HEK293 (cell line): ENCODE measurements at regions not wholly inside any gene's neighbourhood (a gene's known extent, or its start where the extent isn't known, plus 50 kb on each side); places are given as distances from the start of the nearest gene placed in this dataset.

Experiments
- CTCF ChIA-PET: fragments of 350-600 bp; formaldehyde crosslinking; extraction: SDS; loops from one replicate; lab custom pipeline; 2021; ENCODE audit warnings: antibody characterized with exemption; lab: Yijun Ruan, JAX
- POLR2A ChIA-PET: fragments of 300-600 bp; formaldehyde crosslinking; extraction: SDS; loops from one replicate; lab custom pipeline; 2020; ENCODE audit warnings: antibody characterized with exemption, inconsistent platforms; lab: Yijun Ruan, JAX
- H3K27ac ChIP-seq: fragments of 200-500 bp; sonication (Bioruptor generic); 2 replicates; pipeline ENCODE4 v1.5.1; 2014; ENCODE audit warnings: low read depth, low read length, control low read depth, inconsistent platforms; ENCODE audit errors: extremely low read depth
- H3K36me3 ChIP-seq, 2 experiments: fragments of 200-500 bp in 1 of 2; sonication (Bioruptor generic) in 1 of 2; 1 replicate in 1 of 2; 2 replicates in 1 of 2; pipeline ENCODE4 v1.5.1; 2014 to 2017; ENCODE audit warnings: inconsistent platforms in 2 of 2, low read length in 2 of 2; ENCODE audit not compliant: control insufficient read depth in 2 of 2, insufficient read depth in 1 of 2
- H3K4me1 ChIP-seq: fragments of 200-500 bp; sonication (Bioruptor generic); 2 replicates; pipeline ENCODE4 v1.5.1; 2014; ENCODE audit warnings: mild to moderate bottlenecking, low read length, inconsistent platforms; ENCODE audit not compliant: control insufficient read depth, insufficient read depth
- H3K4me3 ChIP-seq: 2 replicates; pipeline ENCODE4 v1.5.1; 2011; ENCODE audit warnings: low read depth, mild to moderate bottlenecking, control low read depth, low read length, moderate library complexity
- H3K9me3 ChIP-seq: fragments of 200-500 bp; sonication (Bioruptor generic); 2 replicates; pipeline ENCODE4 v1.5.1; 2014; ENCODE audit warnings: low read depth, low read length, inconsistent platforms; ENCODE audit not compliant: control insufficient read depth, insufficient read depth
- AEBP2 ChIP-seq: fragments of 450-650 bp; formaldehyde crosslinking; IDR thresholded peaks from 2 replicates; pipeline ENCODE4 v1.5.1; 2016; ENCODE audit warnings: missing biosample characterization, missing genetic modification characterization, borderline replicate concordance
- ATF2 ChIP-seq: fragments of 450-650 bp; formaldehyde crosslinking; IDR thresholded peaks from 2 replicates; pipeline ENCODE4 v1.5.1; 2016; ENCODE audit warnings: missing biosample characterization, missing genetic modification characterization, low read depth
- CTCF ChIP-seq: fragments of 450-650 bp; formaldehyde crosslinking; IDR thresholded peaks from 2 replicates; pipeline ENCODE4 v1.5.1; 2016; ENCODE audit warnings: missing biosample characterization, missing genetic modification characterization
- MYNN ChIP-seq: fragments of 450-650 bp; formaldehyde crosslinking; IDR thresholded peaks from 2 replicates; pipeline ENCODE4 v1.5.1; 2016; ENCODE audit warnings: missing biosample characterization, missing genetic modification characterization, borderline replicate concordance
- PRDM4 ChIP-seq: fragments of 450-650 bp; formaldehyde crosslinking; IDR thresholded peaks from 2 replicates; pipeline ENCODE4 v1.5.1; 2017; ENCODE audit warnings: missing biosample characterization, missing genetic modification characterization
- ZBTB44 ChIP-seq: fragments of 450-650 bp; IDR thresholded peaks from 2 replicates; pipeline ENCODE4 v1.5.1; 2018; ENCODE audit warnings: missing biosample characterization, mild to moderate bottlenecking, missing genetic modification characterization
- ZBTB49 ChIP-seq: fragments of 450-650 bp; formaldehyde crosslinking; IDR thresholded peaks from 2 replicates; pipeline ENCODE4 v1.5.1; 2016; ENCODE audit warnings: missing biosample characterization, missing genetic modification characterization, low read depth
- ZNF202 ChIP-seq: fragments of 450-650 bp; formaldehyde crosslinking; IDR thresholded peaks from 2 replicates; pipeline ENCODE4 v1.5.1; 2016; ENCODE audit warnings: missing biosample characterization, missing genetic modification characterization, borderline replicate concordance
- ZNF211 ChIP-seq: fragments of 450-650 bp; formaldehyde crosslinking; IDR thresholded peaks from 2 replicates; pipeline ENCODE4 v1.5.1; 2016; ENCODE audit warnings: low read depth, missing biosample characterization, missing genetic modification characterization
- ZNF239 ChIP-seq: fragments of 450-650 bp; formaldehyde crosslinking; IDR thresholded peaks from 2 replicates; pipeline ENCODE4 v1.5.1; 2016; ENCODE audit warnings: missing biosample characterization, missing genetic modification characterization
- ZNF280D ChIP-seq: fragments of 450-650 bp; formaldehyde crosslinking; IDR thresholded peaks from 2 replicates; pipeline ENCODE4 v1.5.1; 2016; ENCODE audit warnings: missing biosample characterization, missing genetic modification characterization
- ZNF473 ChIP-seq: fragments of 450-650 bp; formaldehyde crosslinking; IDR thresholded peaks from 2 replicates; pipeline ENCODE4 v1.5.1; 2017; ENCODE audit warnings: missing biosample characterization, missing genetic modification characterization
- ZNF530 ChIP-seq: fragments of 450-650 bp; formaldehyde crosslinking; IDR thresholded peaks from 2 replicates; pipeline ENCODE4 v1.5.1; 2016; ENCODE audit warnings: low read depth, missing biosample characterization, missing genetic modification characterization
- ZNF549 ChIP-seq: fragments of 450-650 bp; IDR thresholded peaks from 2 replicates; pipeline ENCODE4 v1.5.1; 2018; ENCODE audit warnings: missing biosample characterization, missing genetic modification characterization, mild to moderate bottlenecking, inconsistent platforms, moderate library complexity
- ZNF654 ChIP-seq: fragments of 450-650 bp; formaldehyde crosslinking; IDR thresholded peaks from 2 replicates; pipeline ENCODE4 v1.5.1; 2016; ENCODE audit warnings: low read depth, missing biosample characterization, missing genetic modification characterization
- ZSCAN30 ChIP-seq: fragments of 450-650 bp; IDR thresholded peaks from 2 replicates; pipeline ENCODE4 v1.5.1; 2018; ENCODE audit warnings: missing biosample characterization, mild to moderate bottlenecking, missing genetic modification characterization, moderate library complexity

- Histone ChIP-seq H3K4me1 (peaks cover under 1% of the 10 kb centered on the region; the same call in 1 of the 2 replicates), H3K27ac (no peak overlapping the region), H3K4me3 (no peak overlapping the region), H3K36me3 (no peaks in the 10 kb centered on the region), H3K9me3 (no peaks in the 10 kb centered on the region)
- ChIA-PET CTCF (interaction anchor here (0.7 kb wide), 1 partner anchor 18 kb away, joined by 4 read pairs; no protein-coding TSS in a partner anchor), POLR2A (no interaction called here)
- TF ChIP-seq ZNF473 (tag by site-specific recombination) = no peak
- no peak for TF ChIP-seq CTCF
- TF ChIP-seq ZNF654 (tag by site-specific recombination) = no peak
- no peak for TF ChIP-seq ZBTB44 (tag by site-specific recombination)
- no peak for TF ChIP-seq ZSCAN30
- no peak for TF ChIP-seq ZNF549
- TF ChIP-seq ZNF211 (tag by site-specific recombination) = no peak
- TF ChIP-seq MYNN (tag by site-specific recombination) = no peak
- no peak for TF ChIP-seq ZBTB49 (tag by site-specific recombination)
These were observed 109.9 kb upstream of the ZFHX3 start for GRCh38 chr16:73157861-73158260.

- Histone ChIP-seq H3K4me3 (no peak overlapping the region), H3K9me3 (no peaks in the 10 kb centered on the region), H3K4me1 (peaks cover 9% of the 10 kb centered on the region)
- no peak for TF ChIP-seq ATF2
- TF ChIP-seq ZNF280D (tag by site-specific recombination) = no peak
- TF ChIP-seq PRDM4 (tag by site-specific recombination) = no peak
- TF ChIP-seq AEBP2 = no peak
- TF ChIP-seq ZNF239 = no peak
- no peak for TF ChIP-seq ZNF202 (tag by site-specific recombination)
- no peak for TF ChIP-seq ZNF530
These were observed 106.3 kb upstream of the ZFHX3 start for GRCh38 chr16:73154063-73154870.

More at GRCh38 chr16:73154063-73154870, 106.3 kb upstream of the ZFHX3 start:
- ChIA-PET CTCF (interaction anchor here (0.6 to 0.9 kb wide), 3 partner anchors 90 to 322 kb away, joined by 3 to 4 read pairs (median 3); no protein-coding TSS in a partner anchor), POLR2A (interaction anchor here (0.6 kb wide), 1 partner anchor 1482 kb away, joined by 3 read pairs; no protein-coding TSS in a partner anchor)
- no peaks in the 10 kb centered on the region for H3K36me3 ChIP-seq
- no peak overlapping the region for H3K27ac ChIP-seq
